ENCODE measurements at regions not wholly inside any gene's neighbourhood (a gene's known extent, or its start where the extent isn't known, plus 50 kb on each side); places are given as distances from the start of the nearest gene placed in this dataset.

GRCh38 chr20:40109136-40109535 lies 579.9 kb downstream of the MAFB start:
- DNase-seq (ENCODE audit: low read depth in 4 of 4, low spot score in 3 of 4): no peak

GRCh38 chr20:40108321-40108720 lies 580.7 kb downstream of the MAFB start:
- no peak for DNase-seq (ENCODE audit: low read depth in 4 of 4, low spot score in 3 of 4)

- DNase-seq (ENCODE audit: low read depth in 4 of 4, low spot score in 3 of 4): no peak
Measured at GRCh38 chr20:40104959-40105358, 584.1 kb downstream of the MAFB start.

- DNase-seq (ENCODE audit: low read depth in 4 of 4, low spot score in 3 of 4): no peak
Measured at GRCh38 chr20:40103420-40103819, 585.6 kb downstream of the MAFB start.

- peak in 1 of 4 donors; percentile 12 for DNase-seq (ENCODE audit: low read depth in 4 of 4, low spot score in 3 of 4)
Measured at GRCh38 chr20:40101560-40101959, 587.5 kb downstream of the MAFB start.

GRCh38 chr20:40100261-40100660 lies 588.8 kb downstream of the MAFB start:
- no peak for DNase-seq (ENCODE audit: low read depth in 4 of 4, low spot score in 3 of 4)

GRCh38 chr20:40090236-40090635 lies 598.8 kb downstream of the MAFB start:
- DNase-seq (ENCODE audit: low read depth in 4 of 4, low spot score in 3 of 4): no peak

GRCh38 chr20:40087496-40087895 lies 601.5 kb downstream of the MAFB start:
- no peak for DNase-seq (ENCODE audit: low read depth in 4 of 4, low spot score in 3 of 4)

GRCh38 chr20:40085513-40085912 lies 603.5 kb downstream of the MAFB start:
- DNase-seq (ENCODE audit: low read depth in 4 of 4, low spot score in 3 of 4): no peak

GRCh38 chr20:40082436-40082835 lies 606.6 kb downstream of the MAFB start:
- no peak for DNase-seq (ENCODE audit: low read depth in 4 of 4, low spot score in 3 of 4)

- DNase-seq (ENCODE audit: low read depth in 4 of 4, low spot score in 3 of 4): no peak
Measured at GRCh38 chr20:40081653-40082052, 607.4 kb downstream of the MAFB start.

GRCh38 chr20:40080041-40080652 lies 608.9 kb downstream of the MAFB start:
- no peak for DNase-seq (ENCODE audit: low read depth in 4 of 4, low spot score in 3 of 4)

GRCh38 chr20:40073535-40074111 lies 615.4 kb downstream of the MAFB start:
- no peak for DNase-seq (ENCODE audit: low read depth in 4 of 4, low spot score in 3 of 4)

- DNase-seq (ENCODE audit: low read depth in 4 of 4, low spot score in 3 of 4): no peak
Measured at GRCh38 chr20:40072907-40073306, 616.1 kb downstream of the MAFB start.

- DNase-seq (ENCODE audit: low read depth in 4 of 4, low spot score in 3 of 4): peak in 1 of 4 donors; percentile 28
Measured at GRCh38 chr20:40056171-40056570, 632.9 kb downstream of the MAFB start.

- no peak for DNase-seq (ENCODE audit: low read depth in 4 of 4, low spot score in 3 of 4)
Measured at GRCh38 chr20:40055711-40056110, 633.3 kb downstream of the MAFB start.

GRCh38 chr20:40054311-40054710 lies 634.7 kb downstream of the MAFB start:
- no peak for DNase-seq (ENCODE audit: low read depth in 4 of 4, low spot score in 3 of 4)

GRCh38 chr20:40050596-40050995 lies 638.4 kb downstream of the MAFB start:
- DNase-seq (ENCODE audit: low read depth in 4 of 4, low spot score in 3 of 4): no peak

GRCh38 chr20:40049854-40050253 lies 639.2 kb downstream of the MAFB start:
- DNase-seq (ENCODE audit: low read depth in 4 of 4, low spot score in 3 of 4): no peak

GRCh38 chr20:40046703-40047102 lies 642.3 kb downstream of the MAFB start:
- no peak for DNase-seq (ENCODE audit: low read depth in 4 of 4, low spot score in 3 of 4)

- DNase-seq (ENCODE audit: low read depth in 4 of 4, low spot score in 3 of 4): no peak
Measured at GRCh38 chr20:40037511-40037910, 651.5 kb downstream of the MAFB start.

GRCh38 chr20:40029589-40029988 lies 659.4 kb downstream of the MAFB start:
- no peak for DNase-seq (ENCODE audit: low read depth in 4 of 4, low spot score in 3 of 4)

- no peak for DNase-seq (ENCODE audit: low read depth in 4 of 4, low spot score in 3 of 4)
Measured at GRCh38 chr20:40019510-40019909, 669.5 kb downstream of the MAFB start.
